ENCODE measurements at regions not wholly inside any gene's neighbourhood (a gene's known extent, or its start where the extent isn't known, plus 50 kb on each side); places are given as distances from the start of the nearest gene placed in this dataset.

GRCh38 chr22:48513929-48514328, 1313.7 kb downstream of the BRD1 start:
- in situ Hi-C loops (cut with HindIII; ENCODE audit: low pct_unique_long_range_greater_than_20kb, low sequenced_read_pairs) (no loop called here), intact Hi-C loops (cut with micrococcal nuclease; ENCODE audit: unreplicated experiment) (no loop called here)
- POLR2A ChIA-PET: no interaction called here
- DNase-seq (ENCODE audit: low read depth, low spot score): no peak
- no peaks in the 10 kb centered on the region for H3K36me3 ChIP-seq (ENCODE audit: control insufficient read depth, insufficient read depth, low read length)
- CTCF ChIA-PET: interaction anchor here (0.6 kb wide), 1 partner anchor 701 kb away, joined by 3 read pairs; no protein-coding TSS in a partner anchor
- no peak overlapping the region for H3K27ac ChIP-seq (ENCODE audit: low read length)
- no peaks in the 10 kb centered on the region for H3K27me3 ChIP-seq (ENCODE audit: control insufficient read depth, insufficient read depth, low read length)
- no peak overlapping the region for H3K4me3 ChIP-seq (ENCODE audit: low read depth in 2 of 2, low read length in 2 of 2)
- no peaks in the 10 kb centered on the region for H3K4me1 ChIP-seq (ENCODE audit: control insufficient read depth, insufficient read depth, low read length)
- H3K9me3 ChIP-seq (ENCODE audit: control insufficient read depth, insufficient read depth, low read depth, low read length): no peaks in the 10 kb centered on the region
- TF ChIP-seq POLR2AphosphoS5 (IDR thresholded peaks at IDR 0.05; ENCODE audit: low read depth, low read length): no peak
- TF ChIP-seq SIN3A (IDR thresholded peaks at IDR 0.05; ENCODE audit: borderline replicate concordance, insufficient read depth, low read depth, low read length): no peak
- no peak for TF ChIP-seq TCF7L2 (IDR thresholded peaks at IDR 0.05; ENCODE audit: low read depth, low read length)
- no peak for TF ChIP-seq CTCF (IDR thresholded peaks at IDR 0.05)
- TF ChIP-seq REST (IDR thresholded peaks at IDR 0.05; ENCODE audit: insufficient read depth in 1 of 2, low read depth in 2 of 2, low read length in 1 of 2): no peak
- BruUV-seq (replicated peaks): no TSS peak
- ATAC-seq: no peak

GRCh38 chr22:48513446-48513845, 1314.2 kb downstream of the BRD1 start:
- in situ Hi-C loops (cut with HindIII; ENCODE audit: low pct_unique_long_range_greater_than_20kb, low sequenced_read_pairs) (no loop called here), intact Hi-C loops (cut with micrococcal nuclease; ENCODE audit: unreplicated experiment) (no loop called here)
- ATAC-seq (no peak), DNase-seq (ENCODE audit: low read depth, low spot score) (no peak)
- Histone ChIP-seq H3K27me3 (ENCODE audit: control insufficient read depth, insufficient read depth, low read length) (no peaks in the 10 kb centered on the region), H3K4me1 (ENCODE audit: control insufficient read depth, insufficient read depth, low read length) (no peaks in the 10 kb centered on the region), H3K36me3 (ENCODE audit: control insufficient read depth, insufficient read depth, low read length) (no peaks in the 10 kb centered on the region), H3K27ac (ENCODE audit: low read length) (no peak overlapping the region), H3K9me3 (ENCODE audit: control insufficient read depth, insufficient read depth, low read depth, low read length) (no peaks in the 10 kb centered on the region), H3K4me3 (ENCODE audit: low read depth in 2 of 2, low read length in 2 of 2) (no peak overlapping the region)
- no TSS peak for BruUV-seq (replicated peaks)
- ChIA-PET CTCF (no interaction called here), POLR2A (no interaction called here)
- TF ChIP-seq CTCF (IDR thresholded peaks at IDR 0.05) (no peak), SIN3A (IDR thresholded peaks at IDR 0.05; ENCODE audit: borderline replicate concordance, insufficient read depth, low read depth, low read length) (no peak), TCF7L2 (IDR thresholded peaks at IDR 0.05; ENCODE audit: low read depth, low read length) (no peak), REST (IDR thresholded peaks at IDR 0.05; ENCODE audit: insufficient read depth in 1 of 2, low read depth in 2 of 2, low read length in 1 of 2) (no peak), POLR2AphosphoS5 (IDR thresholded peaks at IDR 0.05; ENCODE audit: low read depth, low read length) (no peak)

Measured in Panc1 (cell line).